ENCODE measurements at regions not wholly inside any gene's neighbourhood (a gene's known extent, or its start where the extent isn't known, plus 50 kb on each side); places are given as distances from the start of the nearest gene placed in this dataset.

DNA sequence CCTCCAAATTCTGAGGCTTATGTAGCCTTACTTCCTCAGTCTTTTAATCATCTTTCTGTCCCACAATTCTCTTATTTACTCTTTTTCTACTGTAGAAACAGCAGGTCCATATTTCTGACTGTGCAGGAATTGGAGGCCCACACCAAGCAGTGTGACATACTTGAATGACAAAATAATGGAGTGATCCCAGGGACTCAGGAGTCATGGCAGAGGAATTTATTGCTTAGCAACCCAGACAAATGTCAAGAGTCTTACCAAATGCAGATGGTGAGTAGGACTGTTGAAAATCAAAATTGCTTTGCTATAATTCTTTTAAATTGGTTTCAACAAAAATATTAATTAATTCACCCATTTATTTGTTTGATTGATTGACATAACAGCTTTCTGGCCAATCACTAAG is 59.9 kb downstream of the HTR1B start:
- DNase-seq (ENCODE audit: low spot score), result no peak

DNA sequence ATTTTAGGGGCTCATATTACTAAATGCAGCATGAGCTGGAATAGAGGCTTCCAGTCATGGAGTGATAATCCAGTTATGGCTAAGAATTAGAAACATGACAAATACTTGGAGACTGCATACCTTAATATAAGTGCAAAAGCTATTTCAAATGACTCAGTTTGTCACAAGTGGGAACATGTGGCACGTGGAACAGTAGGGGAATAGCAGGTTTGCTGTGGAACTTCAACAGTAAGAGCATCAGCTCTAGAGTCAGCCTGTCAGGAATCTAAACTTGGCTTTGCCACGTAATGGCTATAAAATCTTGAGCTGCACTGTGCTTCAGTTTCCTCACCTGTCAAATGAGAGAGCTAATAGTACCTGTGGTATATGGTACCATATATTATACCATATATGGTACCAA is 62.1 kb downstream of the HTR1B start:
- DNase-seq (ENCODE audit: low spot score), result no peak

GRCh38 chr6:77397561-77397960 is 65.7 kb downstream of the HTR1B start:
- no peak for DNase-seq (ENCODE audit: low spot score)

- no peak for DNase-seq (ENCODE audit: low spot score)
Observed at GRCh38 chr6:77389402-77389801, 73.9 kb downstream of the HTR1B start.

DNA sequence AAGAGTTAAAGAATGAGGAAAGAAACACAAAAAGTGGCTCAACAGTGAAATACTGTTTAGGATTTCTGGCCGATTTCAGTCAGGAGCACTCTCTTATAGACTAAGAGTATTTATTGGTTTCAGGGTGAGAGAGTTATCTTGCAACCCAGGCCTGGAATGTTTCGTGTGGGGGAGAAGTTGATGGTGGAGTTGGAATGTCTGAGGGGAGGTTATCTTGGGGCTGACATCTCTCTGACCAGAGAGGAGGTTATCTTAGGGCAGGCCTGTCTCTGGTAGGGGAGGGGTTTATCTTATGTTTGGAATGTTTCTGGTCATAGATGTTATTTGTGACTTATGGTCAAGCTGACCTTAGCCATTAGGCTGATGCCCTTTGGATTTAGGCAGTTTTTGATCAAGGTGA is 80.3 kb downstream of the HTR1B start:
- DNase-seq (ENCODE audit: low spot score), result no peak

GRCh38 chr6:77373955-77374354 is 89.3 kb downstream of the HTR1B start:
- no peak for DNase-seq (ENCODE audit: low spot score)

DNA sequence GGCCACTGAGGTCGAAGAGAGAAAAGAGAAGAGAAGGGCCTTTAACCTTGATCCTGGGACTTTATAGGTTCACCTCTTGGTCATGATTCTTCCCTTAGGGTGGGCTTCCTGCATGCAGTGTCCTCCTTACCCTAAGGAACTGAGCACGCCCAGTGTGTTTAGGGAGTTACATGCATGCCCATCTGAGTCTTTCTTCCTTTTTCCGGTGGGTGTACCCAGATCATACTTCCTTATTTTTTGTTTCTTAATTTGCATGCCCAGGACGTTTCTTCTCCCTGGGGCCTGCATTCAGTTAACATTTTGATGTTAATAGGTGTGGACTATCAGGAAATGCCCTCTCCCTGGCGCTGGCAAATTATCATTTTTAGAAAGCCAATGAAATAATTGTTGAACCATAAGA is 91.5 kb downstream of the HTR1B start:
- DNase-seq (ENCODE audit: low spot score), result no peak

DNA sequence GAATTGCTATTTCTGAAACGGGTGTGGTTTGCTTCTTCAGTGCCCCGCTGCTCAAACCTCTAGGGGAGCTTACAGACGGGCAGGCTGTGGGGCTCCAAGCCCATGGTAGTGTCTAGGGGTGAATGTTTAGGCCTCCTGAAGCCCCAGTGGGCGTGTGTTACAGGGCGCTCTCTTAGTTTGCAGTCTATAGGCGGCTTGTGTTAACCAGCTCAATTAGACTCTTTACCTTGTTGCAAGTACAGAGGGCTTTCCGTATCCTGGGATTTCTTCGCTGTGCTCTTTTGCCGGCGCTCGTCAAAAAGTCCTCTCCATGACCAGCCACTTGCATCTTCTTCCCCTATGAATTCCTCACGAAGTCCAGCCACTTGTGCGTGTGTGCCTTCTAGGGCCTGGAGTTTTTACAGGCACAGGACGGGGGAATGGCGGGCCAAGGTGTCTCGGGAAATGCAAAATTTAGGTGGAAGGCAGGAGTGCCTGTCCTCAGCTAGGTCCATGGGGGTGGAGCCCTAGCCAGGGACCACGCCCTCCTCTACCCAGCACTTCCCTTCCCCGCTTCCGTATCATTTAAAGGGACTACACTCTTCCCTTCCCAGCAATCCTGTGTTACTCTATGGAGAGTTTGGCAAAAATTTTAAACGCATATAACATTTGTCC is 94.5 kb downstream of the HTR1B start:
- no peak for DNase-seq (ENCODE audit: low spot score)

- no peak for DNase-seq (ENCODE audit: low spot score)
Observed at GRCh38 chr6:77366798-77367197, 96.5 kb downstream of the HTR1B start.

GRCh38 chr6:77363702-77364101 is 99.6 kb downstream of the HTR1B start:
- DNase-seq (ENCODE audit: low spot score), result no peak

DNA sequence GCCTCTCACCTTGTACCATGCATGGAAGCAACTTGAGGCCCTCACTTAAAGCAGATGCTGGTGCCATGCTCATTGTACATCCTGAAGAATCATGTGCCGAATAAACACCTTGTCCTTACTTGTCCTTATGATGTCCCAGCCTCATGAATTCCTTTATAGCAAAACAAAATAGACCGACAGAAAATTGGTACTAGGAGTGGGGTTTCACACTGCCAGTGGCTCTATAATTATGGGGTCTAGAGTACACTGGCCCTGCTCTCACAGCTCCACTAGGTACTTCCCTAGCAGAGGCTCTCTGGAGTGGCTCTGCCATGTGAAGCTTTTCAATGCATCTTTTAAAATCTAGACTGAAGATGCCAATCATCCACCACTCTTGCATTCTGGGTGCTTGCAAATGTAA is 101.2 kb downstream of the HTR1B start:
- no peak for DNase-seq (ENCODE audit: low spot score)

DNA sequence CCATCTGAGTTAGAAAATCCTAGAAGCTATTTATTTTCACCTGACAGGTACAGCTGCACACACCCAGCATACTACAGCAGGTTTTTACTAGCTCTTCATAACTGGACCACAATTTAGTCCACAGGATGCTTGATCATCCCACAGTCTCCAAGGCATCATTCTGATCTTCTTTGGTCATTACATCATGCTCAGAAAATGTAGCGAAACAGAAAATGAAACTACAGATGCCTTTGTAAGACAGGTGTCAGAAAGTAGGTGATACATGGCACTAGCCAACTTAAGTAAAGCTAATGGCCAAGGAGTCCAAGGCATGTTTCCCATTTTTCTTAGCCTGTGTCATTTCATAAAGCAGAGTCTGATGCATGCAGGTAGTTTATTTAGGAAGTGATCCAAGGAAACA is 102.3 kb downstream of the HTR1B start:
- DNase-seq (ENCODE audit: low spot score), result no peak

DNA sequence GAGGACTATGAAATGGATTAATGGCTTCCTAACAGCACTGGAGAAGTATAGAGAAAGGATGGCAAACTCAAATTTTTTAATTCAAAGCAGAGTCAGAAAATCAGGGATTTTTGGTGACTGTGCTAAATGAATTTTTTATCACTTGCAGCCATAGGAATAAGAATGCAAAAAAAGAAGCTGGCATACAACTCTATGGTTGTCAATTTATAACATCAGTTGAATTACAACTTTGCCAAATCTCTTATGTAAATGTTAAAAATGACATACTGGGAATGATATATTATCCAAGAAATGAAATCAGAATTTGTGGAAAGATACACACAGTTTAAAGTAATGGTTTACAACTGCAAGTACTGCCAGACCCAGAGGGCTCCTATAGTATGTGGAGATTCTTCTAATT is 106.5 kb downstream of the HTR1B start:
- no peak for DNase-seq (ENCODE audit: low spot score)

- DNase-seq (ENCODE audit: low spot score), result no peak
Observed at GRCh38 chr6:77354581-77354980, 108.7 kb downstream of the HTR1B start.

GRCh38 chr6:77353129-77353528 is 110.2 kb downstream of the HTR1B start:
- no peak for DNase-seq (ENCODE audit: low spot score)

DNA sequence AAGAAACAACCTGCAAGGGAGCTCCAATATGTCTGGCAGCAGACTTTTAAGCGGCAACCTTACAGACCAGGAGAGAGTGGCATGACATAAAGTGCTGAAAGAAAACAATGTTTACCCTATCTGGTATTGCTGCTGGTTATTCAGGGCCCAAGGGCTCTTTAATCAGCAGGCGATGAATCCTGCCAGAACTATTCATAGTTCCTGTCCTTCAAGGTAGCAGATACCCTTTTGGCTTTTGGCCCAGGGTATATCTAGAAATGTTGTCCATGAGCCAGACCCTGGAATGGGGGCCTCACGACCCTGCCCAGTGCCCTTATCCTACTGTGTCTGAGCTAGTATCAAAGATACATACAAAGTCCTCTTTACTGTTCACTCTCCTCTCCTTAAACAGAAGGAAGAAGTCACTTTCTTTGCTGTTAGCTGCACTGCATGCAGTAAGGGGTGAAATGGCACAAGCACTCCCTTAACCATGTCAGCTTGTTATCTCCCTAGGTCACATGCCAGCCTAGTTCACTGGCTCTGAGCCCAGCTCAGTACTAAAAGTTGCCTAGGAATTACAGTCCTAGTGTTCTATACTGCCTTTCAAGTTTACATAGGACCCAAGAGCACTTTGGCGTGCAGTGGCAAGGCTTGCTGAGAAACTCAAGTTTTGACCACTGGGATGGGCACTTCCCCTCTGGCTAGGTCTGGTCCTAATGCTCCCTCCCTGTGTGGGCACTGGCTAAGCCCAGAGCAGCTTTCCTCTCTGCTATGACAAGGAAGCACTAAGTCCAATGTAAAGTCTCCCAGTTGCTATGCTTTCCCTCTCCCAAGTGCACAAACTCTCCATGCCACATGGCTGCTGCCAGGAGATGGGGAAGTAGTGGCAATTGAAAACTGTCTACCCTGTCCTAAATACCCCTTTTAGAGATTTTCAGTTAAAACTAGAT is 122.0 kb downstream of the HTR1B start:
- DNase-seq (ENCODE audit: low spot score), result peak; percentile 47

GRCh38 chr6:77340331-77340730 is 123.0 kb downstream of the HTR1B start:
- no peak for DNase-seq (ENCODE audit: low spot score)

GRCh38 chr6:77339926-77340325 is 123.4 kb downstream of the HTR1B start:
- no peak for DNase-seq (ENCODE audit: low spot score)

- DNase-seq (ENCODE audit: low spot score), result no peak
Observed at GRCh38 chr6:77337392-77337791, 125.9 kb downstream of the HTR1B start.

DNA sequence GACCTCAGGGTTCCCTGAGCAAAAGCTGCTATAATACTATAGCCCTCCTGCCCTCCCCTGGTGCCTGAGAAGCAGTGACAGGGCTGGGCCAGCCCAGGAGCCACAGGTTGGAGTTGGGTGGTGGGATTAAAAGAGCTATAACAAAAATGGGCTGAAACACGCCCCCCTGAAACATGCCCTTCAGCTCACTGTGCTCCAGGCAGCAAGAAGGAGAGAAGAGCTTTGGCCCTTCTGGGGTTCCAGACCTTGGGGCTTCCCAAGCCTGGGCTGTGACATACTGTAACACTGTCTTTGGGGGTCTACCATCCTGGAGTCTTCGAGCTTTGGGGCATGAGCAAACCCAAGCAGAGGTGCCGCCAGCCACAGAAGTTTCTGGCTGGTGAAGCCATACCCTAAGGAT is 129.2 kb downstream of the HTR1B start:
- DNase-seq (ENCODE audit: low spot score), result no peak

GRCh38 chr6:77332915-77333623 is 130.2 kb downstream of the HTR1B start:
- DNase-seq (ENCODE audit: low spot score), result no peak

DNA sequence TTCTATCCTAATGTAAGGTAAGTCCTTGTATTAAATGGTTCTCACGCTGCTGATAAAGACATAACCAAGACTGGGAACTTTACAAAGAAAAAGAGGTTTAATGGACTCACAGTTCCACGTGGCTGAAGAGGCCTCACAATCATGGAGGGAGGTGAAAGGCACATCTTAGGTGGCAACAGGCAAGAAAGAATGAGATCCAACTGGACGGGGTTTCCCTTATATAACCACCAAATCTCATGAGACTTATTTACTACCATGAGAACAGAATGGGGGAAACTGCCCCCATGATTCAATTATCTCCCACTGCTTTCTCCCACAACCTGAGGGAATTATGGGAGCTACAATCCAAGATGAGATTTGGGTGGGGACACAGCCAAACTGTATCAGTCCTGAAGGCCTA is 136.6 kb downstream of the HTR1B start:
- DNase-seq (ENCODE audit: low spot score), result no peak

DNA sequence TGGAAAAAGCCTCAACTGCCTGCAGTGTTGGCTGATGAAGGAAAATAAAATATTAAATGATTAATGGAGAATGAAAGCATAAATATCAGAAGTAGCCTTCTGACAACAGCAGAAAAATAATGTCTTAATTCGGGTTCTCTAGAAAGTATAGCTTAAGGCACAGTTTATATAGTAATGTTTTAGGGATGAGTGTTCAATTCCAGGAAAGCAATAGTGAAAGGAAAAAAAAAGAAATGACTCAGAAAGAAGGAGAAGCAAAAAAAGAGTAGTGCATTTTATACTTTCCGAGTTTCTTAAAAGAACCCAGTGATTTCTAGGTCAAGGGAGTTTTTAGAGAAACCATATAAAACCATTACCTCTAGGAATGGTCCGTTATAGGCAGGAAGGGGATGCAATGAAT is 137.3 kb downstream of the HTR1B start:
- no peak for DNase-seq (ENCODE audit: low spot score)

All from mucosa of gallbladder (tissue), 1 donor.